ENCODE measurements at regions not wholly inside any gene's neighbourhood (a gene's known extent, or its start where the extent isn't known, plus 50 kb on each side); places are given as distances from the start of the nearest gene placed in this dataset.
A peak's percentile ranks its signal among the peaks of the same experiment; 100 is the strongest.

GRCh38 chr2:35416391-35417140 is 939.0 kb upstream of the CRIM1 start:
- DNase-seq: no peak

DNA sequence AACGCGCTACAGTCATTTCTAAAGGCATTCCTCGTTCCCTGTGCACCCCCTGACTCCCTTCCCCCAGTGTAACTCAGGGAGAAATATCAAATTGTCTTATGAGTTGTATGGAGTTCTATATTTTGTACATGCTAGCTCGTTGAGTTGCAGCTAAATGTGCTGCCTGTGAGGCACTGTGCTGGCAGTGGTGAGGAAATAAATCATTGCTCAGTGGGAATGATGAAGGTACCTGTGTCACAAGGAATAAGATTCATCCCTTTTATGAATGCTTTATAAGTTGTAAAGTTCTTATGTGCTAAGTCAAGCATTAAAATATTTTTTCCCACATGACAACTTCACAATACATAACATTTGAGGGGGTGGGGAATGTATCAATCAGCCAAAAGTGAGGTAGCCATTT is 939.6 kb upstream of the CRIM1 start:
- DNase-seq: no peak

- no peak for DNase-seq
Observed at GRCh38 chr2:35415282-35415681, 940.3 kb upstream of the CRIM1 start.

GRCh38 chr2:35410431-35411061 is 945.0 kb upstream of the CRIM1 start:
- DNase-seq: peak; percentile 36

DNA sequence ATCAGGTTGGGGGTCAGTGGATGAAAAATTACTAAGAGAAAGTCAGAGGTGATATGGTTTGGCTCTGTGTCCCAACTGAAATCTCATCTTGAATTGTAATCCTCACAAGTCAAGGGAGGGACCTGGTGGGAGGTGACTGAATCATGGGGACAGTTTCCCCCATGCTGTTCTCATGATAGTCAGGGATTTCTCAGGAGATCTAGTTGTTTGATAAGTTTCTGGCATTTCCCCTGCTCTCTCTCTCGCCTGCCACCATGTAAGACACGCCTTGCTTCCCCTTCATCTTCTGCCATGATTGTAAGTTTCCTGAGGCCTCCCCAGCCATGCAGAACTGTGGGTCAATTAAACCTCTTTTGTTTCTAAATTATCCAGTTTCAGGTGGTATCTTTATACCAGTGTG is 945.8 kb upstream of the CRIM1 start:
- no peak for DNase-seq

- DNase-seq: no peak
Observed at GRCh38 chr2:35408320-35408719, 947.3 kb upstream of the CRIM1 start.

- no peak for DNase-seq
Observed at GRCh38 chr2:35391736-35392442, 963.7 kb upstream of the CRIM1 start.

GRCh38 chr2:35378791-35379190 is 976.8 kb upstream of the CRIM1 start:
- DNase-seq: no peak

DNA sequence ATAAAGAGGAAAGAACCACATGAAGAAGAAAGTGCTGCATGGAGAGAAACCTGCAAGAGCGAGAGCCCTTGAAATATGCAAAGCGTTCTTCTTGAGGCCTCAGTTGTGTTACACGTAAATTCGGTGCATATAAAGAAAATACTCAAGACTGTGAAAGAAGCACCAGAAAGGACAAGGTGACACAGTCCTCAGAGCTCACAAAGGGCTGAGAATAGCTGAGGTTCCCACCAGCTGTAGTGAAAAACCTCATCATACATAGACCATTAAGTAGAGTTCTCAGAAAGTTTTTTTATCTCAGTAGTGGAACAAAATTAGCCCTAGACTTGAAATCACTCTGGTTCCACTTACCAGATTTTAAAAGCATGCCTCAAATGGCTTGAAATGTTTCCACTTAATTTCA is 980.7 kb upstream of the CRIM1 start:
- DNase-seq: no peak

GRCh38 chr2:35365859-35366258 is 989.7 kb upstream of the CRIM1 start:
- DNase-seq: no peak

DNA sequence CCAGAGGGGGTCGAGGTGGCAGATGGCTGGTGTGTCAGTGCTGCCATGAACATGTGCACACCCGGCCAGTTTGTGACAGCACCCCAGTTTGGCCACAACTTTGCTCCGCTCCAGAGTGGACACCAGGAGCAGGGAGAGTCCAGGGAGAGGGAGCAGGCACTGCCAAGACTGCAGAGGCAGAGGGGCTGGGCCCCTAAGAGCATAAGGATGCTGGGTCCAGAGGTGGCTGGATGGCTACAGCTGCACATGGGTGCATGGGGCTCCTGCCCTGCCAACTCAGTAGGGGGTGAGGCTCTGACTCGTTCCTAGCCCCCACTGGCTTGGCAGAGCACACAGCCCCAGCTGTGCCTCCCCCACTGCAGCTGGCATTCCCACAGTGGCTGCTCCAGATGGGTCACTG is 999.2 kb upstream of the CRIM1 start:
- DNase-seq: no peak

- DNase-seq: no peak
Observed at GRCh38 chr2:35355056-35355455, 1000.5 kb upstream of the CRIM1 start.

GRCh38 chr2:35347561-35347960 is 1008.0 kb upstream of the CRIM1 start:
- DNase-seq: no peak

DNA sequence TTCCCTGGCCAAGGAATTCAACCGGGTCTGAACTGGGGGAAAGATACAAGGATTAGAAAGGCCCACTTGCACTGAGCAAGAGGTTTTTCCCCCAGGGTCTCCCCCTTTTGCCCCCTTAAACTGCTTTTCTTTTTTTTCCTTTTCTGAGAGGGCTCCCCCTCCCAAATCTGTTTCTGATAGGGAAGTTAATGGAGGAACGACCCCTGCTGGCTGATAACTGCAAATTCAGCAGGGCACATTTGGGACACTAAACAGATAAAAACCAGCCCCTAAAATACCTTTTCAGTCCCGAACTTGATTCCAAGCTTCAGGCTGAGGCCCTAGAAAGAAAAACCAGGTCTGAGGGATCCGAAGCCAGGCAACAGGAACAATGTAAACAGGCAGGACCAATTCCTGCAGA is 1012.4 kb upstream of the CRIM1 start:
- no peak for DNase-seq

DNA sequence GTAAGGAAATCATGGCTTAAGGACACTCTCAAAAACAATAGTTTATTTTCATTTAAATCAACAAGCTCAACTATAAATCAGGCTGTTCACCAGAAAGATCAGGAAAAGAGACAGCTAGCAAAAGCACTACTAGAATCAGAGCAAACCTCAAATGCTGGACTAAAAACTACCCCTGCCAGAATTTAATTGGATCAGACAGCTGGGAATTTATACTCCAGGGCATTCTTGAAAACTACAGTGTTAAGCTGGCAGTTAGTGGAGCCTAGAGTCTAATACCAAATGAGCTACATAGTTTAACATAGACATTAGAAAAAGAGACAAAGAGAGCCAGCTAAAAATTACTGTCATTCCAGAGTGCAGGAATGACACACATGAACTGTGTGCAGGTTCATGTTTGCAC is 1016.4 kb upstream of the CRIM1 start:
- no peak for DNase-seq

- DNase-seq: no peak
Observed at GRCh38 chr2:35337922-35338321, 1017.7 kb upstream of the CRIM1 start.

DNA sequence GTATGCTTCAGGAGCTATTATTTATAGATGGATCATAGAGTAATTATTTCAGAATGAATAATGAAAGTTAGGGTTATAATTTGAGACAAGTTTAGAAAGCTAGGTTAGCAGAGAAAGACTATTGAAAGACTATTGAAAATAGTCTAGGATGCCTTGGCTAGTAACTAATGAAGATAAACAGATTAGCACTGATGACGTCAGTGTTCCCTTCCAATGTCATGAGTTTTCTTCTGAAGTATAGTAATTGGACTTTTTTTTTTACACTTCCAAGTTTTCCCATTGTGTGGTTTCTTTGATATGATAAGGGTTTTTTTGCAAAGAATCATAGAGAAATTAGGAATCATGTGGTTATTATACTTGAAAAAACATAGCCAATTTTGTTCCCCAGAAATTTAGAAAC is 1041.5 kb upstream of the CRIM1 start:
- no peak for DNase-seq

DNA sequence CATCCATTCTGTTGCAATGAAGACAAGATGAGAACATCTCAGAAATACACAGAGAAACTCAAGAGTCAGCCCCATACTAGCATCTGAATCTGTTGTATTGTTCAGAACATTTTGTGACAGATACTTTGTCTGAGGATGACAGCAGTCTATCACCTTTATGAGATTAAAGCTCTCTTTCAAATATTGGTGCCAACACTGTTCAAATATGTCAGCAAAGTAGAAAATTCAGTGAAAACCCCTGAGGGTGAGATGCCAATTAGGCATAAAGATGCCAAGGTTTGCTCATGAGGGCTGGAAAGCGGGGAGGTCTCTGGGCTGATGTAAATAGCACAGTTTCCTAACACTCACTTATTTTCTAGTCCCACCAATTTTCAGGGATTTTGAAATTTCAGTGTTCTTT is 1054.2 kb upstream of the CRIM1 start:
- DNase-seq: no peak

GRCh38 chr2:35298493-35298892 is 1057.1 kb upstream of the CRIM1 start:
- peak; percentile 65 for DNase-seq

DNA sequence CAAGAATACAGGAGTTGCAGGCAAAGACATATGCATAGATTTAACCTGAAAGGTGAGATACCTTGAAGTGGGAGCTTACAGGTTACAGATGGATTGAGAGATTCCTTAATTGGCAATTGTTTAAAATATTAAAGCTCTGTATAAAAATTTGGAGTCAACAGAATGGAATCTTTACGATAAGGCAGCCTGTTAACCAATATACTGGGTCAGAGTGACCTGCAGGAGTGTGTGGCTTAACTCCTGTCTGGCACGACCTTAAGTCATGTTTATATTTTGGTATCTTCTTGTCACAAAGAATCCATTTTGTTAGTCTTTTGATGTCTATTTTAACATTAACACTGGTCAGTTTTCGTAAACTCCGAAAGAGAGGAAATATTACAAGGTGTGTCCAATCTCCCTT is 1058.2 kb upstream of the CRIM1 start:
- DNase-seq: no peak

DNA sequence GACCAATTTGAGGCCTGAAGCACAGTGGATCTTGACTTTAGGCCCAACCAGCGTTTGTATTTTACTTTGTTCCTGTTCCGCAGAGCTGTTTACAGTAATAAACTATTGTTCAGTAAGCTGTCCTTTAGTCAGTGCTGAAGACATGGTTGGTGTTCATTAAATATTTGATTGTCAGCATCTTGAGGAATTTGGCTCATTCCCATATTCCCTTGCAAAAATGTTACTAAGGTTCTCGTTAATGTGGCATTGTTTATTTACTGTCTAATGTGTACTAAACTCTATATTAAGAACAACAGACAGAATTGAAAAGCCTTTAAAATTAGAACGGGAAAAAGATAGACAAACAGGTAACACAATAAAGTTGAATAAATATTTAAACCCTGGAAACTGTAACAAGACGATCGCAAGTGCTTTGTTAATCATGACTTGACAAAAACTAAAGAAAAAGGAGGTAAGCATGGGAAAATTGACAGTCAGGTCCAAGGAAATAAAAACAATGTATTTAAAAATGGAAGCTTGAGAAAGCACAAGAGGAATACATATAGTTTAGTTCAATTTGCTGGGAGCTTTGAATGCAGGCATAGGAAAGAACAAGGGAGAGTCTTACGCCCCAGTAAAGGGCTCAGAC is 1060.8 kb upstream of the CRIM1 start:
- DNase-seq: no peak

GRCh38 chr2:35293261-35293660 is 1062.3 kb upstream of the CRIM1 start:
- DNase-seq: no peak

GRCh38 chr2:35292199-35292598 is 1063.4 kb upstream of the CRIM1 start:
- DNase-seq: no peak

DNA sequence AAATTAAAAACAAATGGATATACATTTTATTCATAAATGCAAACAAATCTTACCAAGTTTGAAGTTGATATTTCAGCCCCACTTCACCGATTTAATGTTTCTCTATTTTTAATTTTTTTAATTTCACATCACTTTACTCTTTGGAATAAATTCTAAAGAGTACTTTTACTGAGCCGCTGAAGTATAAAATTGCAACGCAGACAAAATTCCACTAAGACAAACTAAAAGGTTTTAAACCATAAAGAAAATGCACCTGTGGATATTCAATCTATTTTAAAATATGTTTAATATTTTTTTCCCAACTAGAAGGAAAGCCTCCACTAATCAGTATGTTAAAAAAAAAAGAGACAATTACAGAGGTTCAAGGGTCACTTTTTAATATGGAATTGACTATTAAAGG is 1073.9 kb upstream of the CRIM1 start:
- no peak for DNase-seq
